Neural progenitor cell (in vitro differentiated cells): ENCODE measurements at regions not wholly inside any gene's neighbourhood (a gene's known extent, or its start where the extent isn't known, plus 50 kb on each side); places are given as distances from the start of the nearest gene placed in this dataset.

ENCODE experiments used
- DNase-seq: peaks from one replicate; pipeline ENCODE4 v3.0.0-alpha.2; 2016; ENCODE audit warnings: low spot score
- H2AFZ ChIP-seq: fragments of 200-600 bp; sonication (generic); replicated peaks from 2 replicates; pipeline ENCODE4 v1.6.1; 2016; ENCODE audit warnings: antibody characterized with exemption
- H3F3A ChIP-seq: fragments of 200-600 bp; sonication (generic); 2 replicates; pipeline ENCODE4 v1.6.1; 2016; ENCODE audit warnings: antibody characterized with exemption, low read depth
- H3K27ac ChIP-seq: fragments of 200-600 bp; sonication (generic); 2 replicates; pipeline ENCODE4 v1.5.1; 2016; ENCODE audit warnings: mild to moderate bottlenecking
- H3K27me3 ChIP-seq: fragments of 200-600 bp; sonication (generic); 2 replicates; pipeline ENCODE4 v1.6.1; 2016; ENCODE audit warnings: mild to moderate bottlenecking, moderate library complexity
- H3K36me3 ChIP-seq: fragments of 200-600 bp; sonication (generic); 2 replicates; pipeline ENCODE4 v1.5.1; 2016
- H3K4me1 ChIP-seq: fragments of 200-600 bp; sonication (generic); 2 replicates; pipeline ENCODE4 v1.6.1; 2016; ENCODE audit warnings: mixed run types
- H3K4me2 ChIP-seq: fragments of 200-600 bp; sonication (generic); 2 replicates; pipeline ENCODE4 v1.6.1; 2016
- H3K4me3 ChIP-seq: fragments of 200-600 bp; sonication (generic); 2 replicates; pipeline ENCODE4 v1.5.1; 2016
- H3K79me2 ChIP-seq: fragments of 200-600 bp; sonication (generic); 2 replicates; pipeline ENCODE4 v1.6.1; 2016; ENCODE audit warnings: low read depth
- H3K9ac ChIP-seq: fragments of 200-600 bp; sonication (generic); 2 replicates; pipeline ENCODE4 v1.6.1; 2016
- H3K9me3 ChIP-seq: fragments of 200-600 bp; sonication (generic); 2 replicates; pipeline ENCODE4 v1.5.1; 2016; ENCODE audit warnings: low read depth
- H4K20me1 ChIP-seq: fragments of 200-600 bp; sonication (generic); 2 replicates; pipeline ENCODE4 v1.6.1; 2016; ENCODE audit warnings: low read depth
- H3K27ac Mint-ChIP-seq: 3 replicates; pipeline ENCODE4 v1.8.0; 2021; ENCODE audit warnings: mixed read lengths
- H3K27me3 Mint-ChIP-seq: 2 replicates; pipeline ENCODE4 v1.8.0; 2022; ENCODE audit warnings: low read depth, mild to moderate bottlenecking, inconsistent platforms, moderate library complexity, mixed read lengths; ENCODE audit not compliant: insufficient read depth
- H3K36me3 Mint-ChIP-seq: 3 replicates; pipeline ENCODE4 v1.8.0; 2021; ENCODE audit warnings: mixed read lengths
- H3K4me1 Mint-ChIP-seq: 3 replicates; pipeline ENCODE4 v1.8.0; 2021; ENCODE audit warnings: mixed read lengths
- H3K4me3 Mint-ChIP-seq: 3 replicates; pipeline ENCODE4 v1.8.0; 2021; ENCODE audit warnings: mild to moderate bottlenecking, moderate library complexity, mixed read lengths
- H3K9me3 Mint-ChIP-seq: 3 replicates; pipeline ENCODE4 v1.8.0; 2020; ENCODE audit warnings: mixed read lengths
- CTCF ChIP-seq: fragments of 200-600 bp; sonication (generic); IDR thresholded peaks from 2 replicates; pipeline ENCODE4 v1.5.1; 2017; ENCODE audit warnings: antibody characterized with exemption, mild to moderate bottlenecking
- EZH2 ChIP-seq: fragments of 200-600 bp; sonication (generic); IDR thresholded peaks from 2 replicates; pipeline ENCODE4 v1.6.1; 2017; ENCODE audit warnings: antibody characterized with exemption, mild to moderate bottlenecking, moderate library complexity
- EZH2phosphoT487 ChIP-seq: fragments of 200-600 bp; sonication (generic); IDR thresholded peaks from 2 replicates; pipeline ENCODE4 v1.6.1; 2017; ENCODE audit warnings: antibody characterized with exemption

- Histone ChIP-seq H3K27ac (no peak overlapping the region), H3K4me1 (no peaks in the 10 kb centered on the region), H3K27me3 (no peaks in the 10 kb centered on the region), H3K36me3 (no peaks in the 10 kb centered on the region), H3K79me2 (no peaks in the 10 kb centered on the region), H4K20me1 (no peaks in the 10 kb centered on the region), H3F3A (peaks cover 4% of the 10 kb centered on the region), H3K9me3 (no peaks in the 10 kb centered on the region), H3K9ac (no peak overlapping the region), H3K4me2 (no peak overlapping the region), H2AFZ (no peak overlapping the region), H3K4me3 (no peak overlapping the region)
- Mint-ChIP-seq H3K4me1 (peaks cover 28% of the 10 kb centered on the region), H3K4me3 (no peak overlapping the region), H3K27me3 (peaks cover 13% of the 10 kb centered on the region), H3K36me3 (no peaks in the 10 kb centered on the region), H3K27ac (no peak overlapping the region), H3K9me3 (peaks cover 2% of the 10 kb centered on the region)
- TF ChIP-seq CTCF, result no peak
- no peak for TF ChIP-seq EZH2
- TF ChIP-seq EZH2phosphoT487, result no peak
- no peak for DNase-seq
Observed at GRCh38 chr17:77356109-77356689, 215.4 kb downstream of the SEC14L1 start.

- no peak overlapping the region for H3K9ac ChIP-seq
- H3K9me3 Mint-ChIP-seq, result peaks cover 2% of the 10 kb centered on the region
- H3K4me1 ChIP-seq, result no peaks in the 10 kb centered on the region
- no peaks in the 10 kb centered on the region for H3K36me3 Mint-ChIP-seq
- no peaks in the 10 kb centered on the region for H3K27me3 ChIP-seq
- peaks cover 13% of the 10 kb centered on the region for H3K27me3 Mint-ChIP-seq
- H3K36me3 ChIP-seq, result no peaks in the 10 kb centered on the region
- peak overlapping the region; percentile 20 for H3K4me3 Mint-ChIP-seq
- no peak overlapping the region for H3K4me2 ChIP-seq
- H2AFZ ChIP-seq, result no peak overlapping the region
- peaks cover 24% of the 10 kb centered on the region for H3K4me1 Mint-ChIP-seq
- no peak for TF ChIP-seq CTCF
- no peak for TF ChIP-seq EZH2phosphoT487
- no peak for TF ChIP-seq EZH2
- H4K20me1 ChIP-seq, result no peaks in the 10 kb centered on the region
- peaks cover 4% of the 10 kb centered on the region for H3F3A ChIP-seq
- H3K9me3 ChIP-seq, result no peaks in the 10 kb centered on the region
- no peak for DNase-seq
- H3K27ac Mint-ChIP-seq, result no peak overlapping the region
- H3K4me3 ChIP-seq, result no peak overlapping the region
- H3K79me2 ChIP-seq, result no peaks in the 10 kb centered on the region
- H3K27ac ChIP-seq, result no peak overlapping the region
Observed at GRCh38 chr17:77356690-77357201, 216.0 kb downstream of the SEC14L1 start.

GRCh38 chr17:77358801-77359200 lies 218.0 kb downstream of the SEC14L1 start:
- no peaks in the 10 kb centered on the region for H3K27me3 ChIP-seq
- H3K9me3 ChIP-seq, result no peaks in the 10 kb centered on the region
- DNase-seq, result no peak
- H3K79me2 ChIP-seq, result no peaks in the 10 kb centered on the region
- no peak for TF ChIP-seq CTCF
- H2AFZ ChIP-seq, result no peak overlapping the region
- no peak overlapping the region for H3K4me3 ChIP-seq
- no peaks in the 10 kb centered on the region for H3K4me1 ChIP-seq
- no peak overlapping the region for H3K9ac ChIP-seq
- H3K4me2 ChIP-seq, result no peak overlapping the region
- H4K20me1 ChIP-seq, result no peaks in the 10 kb centered on the region
- Mint-ChIP-seq H3K4me1 (peaks cover 27% of the 10 kb centered on the region), H3K36me3 (no peaks in the 10 kb centered on the region), H3K27me3 (peaks cover 13% of the 10 kb centered on the region), H3K4me3 (no peak overlapping the region), H3K27ac (no peak overlapping the region), H3K9me3 (peaks cover 2% of the 10 kb centered on the region)
- peaks cover 4% of the 10 kb centered on the region for H3F3A ChIP-seq
- no peak overlapping the region for H3K27ac ChIP-seq
- H3K36me3 ChIP-seq, result no peaks in the 10 kb centered on the region
